ENCODE measurements at regions not wholly inside any gene's neighbourhood (a gene's known extent, or its start where the extent isn't known, plus 50 kb on each side); places are given as distances from the start of the nearest gene placed in this dataset.

DNA sequence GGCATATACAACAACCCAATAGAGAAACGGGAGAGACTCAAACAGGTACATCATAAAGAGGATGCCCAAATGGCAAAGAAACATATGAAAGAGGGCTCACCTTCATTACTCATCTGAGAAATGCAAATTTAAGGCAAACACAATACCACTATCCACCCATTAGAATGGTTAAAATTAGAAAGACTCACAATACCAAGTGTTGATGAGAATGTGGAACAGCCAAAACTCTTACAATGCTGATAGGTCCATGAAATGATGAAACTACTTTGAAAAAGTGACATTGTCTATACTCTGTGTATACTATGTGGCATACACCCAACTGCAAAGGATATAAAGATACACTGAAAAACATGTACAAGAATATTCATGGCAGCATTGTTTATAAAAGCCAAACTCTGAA lies 96.2 kb upstream of the TSHZ3 start:
- no peak overlapping the region for H3K27ac ChIP-seq (ENCODE audit: low read depth in 2 of 2, low read length in 2 of 2)
- H3K9ac ChIP-seq (ENCODE audit: low read length in 3 of 3): no peak overlapping the region
- intact Hi-C loops (cut with DNase I): no loop called here
- FAIRE-seq: no peak
- no peak for DNase-seq
- TF ChIP-seq, protein P1, sequence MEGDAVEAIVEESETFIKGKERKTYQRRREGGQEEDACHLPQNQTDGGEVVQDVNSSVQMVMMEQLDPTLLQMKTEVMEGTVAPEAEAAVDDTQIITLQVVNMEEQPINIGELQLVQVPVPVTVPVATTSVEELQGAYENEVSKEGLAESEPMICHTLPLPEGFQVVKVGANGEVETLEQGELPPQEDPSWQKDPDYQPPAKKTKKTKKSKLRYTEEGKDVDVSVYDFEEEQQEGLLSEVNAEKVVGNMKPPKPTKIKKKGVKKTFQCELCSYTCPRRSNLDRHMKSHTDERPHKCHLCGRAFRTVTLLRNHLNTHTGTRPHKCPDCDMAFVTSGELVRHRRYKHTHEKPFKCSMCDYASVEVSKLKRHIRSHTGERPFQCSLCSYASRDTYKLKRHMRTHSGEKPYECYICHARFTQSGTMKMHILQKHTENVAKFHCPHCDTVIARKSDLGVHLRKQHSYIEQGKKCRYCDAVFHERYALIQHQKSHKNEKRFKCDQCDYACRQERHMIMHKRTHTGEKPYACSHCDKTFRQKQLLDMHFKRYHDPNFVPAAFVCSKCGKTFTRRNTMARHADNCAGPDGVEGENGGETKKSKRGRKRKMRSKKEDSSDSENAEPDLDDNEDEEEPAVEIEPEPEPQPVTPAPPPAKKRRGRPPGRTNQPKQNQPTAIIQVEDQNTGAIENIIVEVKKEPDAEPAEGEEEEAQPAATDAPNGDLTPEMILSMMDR (IDR thresholded peaks at IDR 0.05; ENCODE audit: borderline replicate concordance, extremely low read depth, insufficient read depth): no peak
- H3K4me1 ChIP-seq (ENCODE audit: control insufficient read depth in 2 of 3, insufficient read depth in 2 of 3, low read depth in 1 of 3, low read length in 3 of 3): no peaks in the 10 kb centered on the region
- H3K36me3 ChIP-seq (ENCODE audit: control insufficient read depth in 2 of 3, insufficient read depth in 3 of 3, low read length in 3 of 3): no peaks in the 10 kb centered on the region
- H3K9me3 ChIP-seq (ENCODE audit: control insufficient read depth in 2 of 3, insufficient read depth in 1 of 3, low read length in 3 of 3): peaks cover 0 to 8% (median 4%) of the 10 kb centered on the region in 3 donors
- no peak overlapping the region for H3K4me3 ChIP-seq (ENCODE audit: low read length in 3 of 3)
- no peaks in the 10 kb centered on the region for H3K27me3 ChIP-seq (ENCODE audit: control insufficient read depth, insufficient read depth, low read length)

DNA sequence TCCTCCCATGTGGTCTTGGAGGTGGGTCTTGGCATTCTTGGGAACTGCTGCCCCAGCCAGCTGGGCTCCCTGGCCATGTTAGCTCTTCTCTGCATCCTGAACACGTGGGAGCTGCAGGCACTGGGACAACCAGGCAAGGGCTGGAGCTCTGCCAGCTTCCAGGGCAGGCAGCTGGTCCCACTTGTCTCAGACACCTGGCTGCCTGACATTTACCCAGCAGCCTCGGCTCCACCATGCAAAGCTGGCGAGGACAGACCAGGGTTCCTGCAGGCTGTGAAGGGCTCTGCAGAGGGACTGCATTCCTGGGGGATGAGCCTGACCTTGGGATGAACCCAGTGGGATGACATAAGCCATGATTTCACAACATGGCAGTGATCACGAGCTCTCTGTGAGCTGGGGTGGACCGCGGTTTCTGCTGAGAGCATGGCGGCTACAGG lies 99.0 kb upstream of the TSHZ3 start:
- FAIRE-seq: no peak
- no peaks in the 10 kb centered on the region for H3K36me3 ChIP-seq (ENCODE audit: control insufficient read depth in 2 of 3, insufficient read depth in 3 of 3, low read length in 3 of 3)
- TF ChIP-seq, protein P1 (IDR thresholded peaks at IDR 0.05; ENCODE audit: borderline replicate concordance, extremely low read depth, insufficient read depth): no peak
- intact Hi-C loops (cut with DNase I): no loop called here
- peak in 3 of 5 donors; percentile 11 to 82 (median 14) for DNase-seq
- H3K27me3 ChIP-seq (ENCODE audit: control insufficient read depth, insufficient read depth, low read length): no peaks in the 10 kb centered on the region
- no peak overlapping the region for H3K9ac ChIP-seq (ENCODE audit: low read length in 3 of 3)
- H3K4me3 ChIP-seq (ENCODE audit: low read length in 3 of 3): no peak overlapping the region
- no peaks in the 10 kb centered on the region for H3K4me1 ChIP-seq (ENCODE audit: control insufficient read depth in 2 of 3, insufficient read depth in 2 of 3, low read depth in 1 of 3, low read length in 3 of 3)
- no peak overlapping the region for H3K27ac ChIP-seq (ENCODE audit: low read depth in 2 of 2, low read length in 2 of 2)
- H3K9me3 ChIP-seq (ENCODE audit: control insufficient read depth in 2 of 3, insufficient read depth in 1 of 3, low read length in 3 of 3): peaks cover 0 to 8% (median 4%) of the 10 kb centered on the region in 3 donors

DNA sequence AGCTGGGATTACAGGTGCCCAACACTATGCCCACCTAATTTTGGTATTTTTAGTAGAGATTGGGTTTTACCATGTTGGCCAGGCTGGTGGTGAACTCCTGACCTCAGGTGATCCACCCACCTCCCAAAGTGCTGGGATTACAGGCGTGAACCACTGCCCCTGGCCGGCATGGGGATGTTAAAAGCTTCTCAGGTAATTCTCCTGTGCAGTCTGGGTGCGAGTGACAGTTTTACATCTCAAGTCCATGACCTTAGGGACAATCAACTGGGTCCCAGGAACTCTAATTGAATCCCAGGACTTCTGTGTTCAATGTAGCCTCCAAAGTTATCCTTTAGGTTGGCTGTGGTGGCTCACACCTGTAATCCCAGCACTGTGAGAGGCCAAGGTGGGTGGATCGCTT lies 100.1 kb upstream of the TSHZ3 start:
- TF ChIP-seq, protein P1 (IDR thresholded peaks at IDR 0.05; ENCODE audit: borderline replicate concordance, extremely low read depth, insufficient read depth): no peak
- Histone ChIP-seq H3K4me1 (ENCODE audit: control insufficient read depth in 2 of 3, insufficient read depth in 2 of 3, low read depth in 1 of 3, low read length in 3 of 3) (no peaks in the 10 kb centered on the region), H3K27ac (ENCODE audit: low read depth in 2 of 2, low read length in 2 of 2) (no peak overlapping the region), H3K4me3 (ENCODE audit: low read length in 3 of 3) (no peak overlapping the region), H3K36me3 (ENCODE audit: control insufficient read depth in 2 of 3, insufficient read depth in 3 of 3, low read length in 3 of 3) (no peaks in the 10 kb centered on the region), H3K9ac (ENCODE audit: low read length in 3 of 3) (no peak overlapping the region), H3K9me3 (ENCODE audit: control insufficient read depth in 2 of 3, insufficient read depth in 1 of 3, low read length in 3 of 3) (peaks cover 0 to 8% (median 4%) of the 10 kb centered on the region in 3 donors), H3K27me3 (ENCODE audit: control insufficient read depth, insufficient read depth, low read length) (no peaks in the 10 kb centered on the region)
- FAIRE-seq (no peak), DNase-seq (no peak)
- intact Hi-C loops (cut with DNase I): no loop called here

DNA sequence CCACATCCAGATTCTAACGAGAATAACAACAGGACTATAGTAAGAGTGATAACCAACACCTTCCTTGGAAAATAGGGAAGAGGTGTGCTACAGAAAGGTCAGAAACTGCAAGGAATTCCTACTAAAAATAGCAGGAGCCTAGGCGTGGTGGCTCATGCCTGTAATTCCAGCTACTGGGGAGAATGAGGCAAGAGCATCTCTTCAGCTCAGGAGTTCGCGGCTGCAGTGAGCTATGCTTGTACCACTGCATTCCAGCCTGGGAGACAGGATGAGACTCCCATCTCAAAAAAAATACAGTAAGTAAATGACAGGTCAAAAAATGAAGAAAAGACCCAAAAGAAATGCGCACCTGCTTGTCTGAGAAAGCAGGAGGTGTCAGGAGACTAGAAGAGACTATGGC lies 101.5 kb upstream of the TSHZ3 start:
- intact Hi-C loops (cut with DNase I): no loop called here
- FAIRE-seq (no peak), DNase-seq (no peak)
- no peak overlapping the region for H3K27ac ChIP-seq (ENCODE audit: low read depth in 2 of 2, low read length in 2 of 2)
- no peak overlapping the region for H3K4me3 ChIP-seq (ENCODE audit: low read length in 3 of 3)
- no peaks in the 10 kb centered on the region for H3K27me3 ChIP-seq (ENCODE audit: control insufficient read depth, insufficient read depth, low read length)
- TF ChIP-seq, protein P1 (IDR thresholded peaks at IDR 0.05; ENCODE audit: borderline replicate concordance, extremely low read depth, insufficient read depth): no peak
- peaks cover 0 to under 1% (median 0%) of the 10 kb centered on the region in 3 donors for H3K9me3 ChIP-seq (ENCODE audit: control insufficient read depth in 2 of 3, insufficient read depth in 1 of 3, low read length in 3 of 3)
- no peaks in the 10 kb centered on the region for H3K4me1 ChIP-seq (ENCODE audit: control insufficient read depth in 2 of 3, insufficient read depth in 2 of 3, low read depth in 1 of 3, low read length in 3 of 3)
- H3K36me3 ChIP-seq (ENCODE audit: control insufficient read depth in 2 of 3, insufficient read depth in 3 of 3, low read length in 3 of 3): no peaks in the 10 kb centered on the region
- no peak overlapping the region for H3K9ac ChIP-seq (ENCODE audit: low read length in 3 of 3)

Measured in kidney (tissue), 13 donors.